ENCODE measurements at regions not wholly inside any gene's neighbourhood (a gene's known extent, or its start where the extent isn't known, plus 50 kb on each side); places are given as distances from the start of the nearest gene placed in this dataset.

GRCh38 chr14:40199101-40199500, 766.9 kb upstream of the FBXO33 start:
- no peaks in the 10 kb centered on the region for H3K27me3 Mint-ChIP-seq (ENCODE audit: low read depth)
- DNase-seq (no peak), ATAC-seq (replicated peaks in 1 of 2) (no peak)
- no peaks in the 10 kb centered on the region for H3K36me3 Mint-ChIP-seq (ENCODE audit: insufficient read depth in 2 of 2)
- no peak overlapping the region for H3K27ac Mint-ChIP-seq
- no peak overlapping the region for H3K4me3 Mint-ChIP-seq
- no peaks in the 10 kb centered on the region for H3K4me1 Mint-ChIP-seq (ENCODE audit: low read depth)
- no peaks in the 10 kb centered on the region for H3K9me3 Mint-ChIP-seq

- Mint-ChIP-seq H3K36me3 (ENCODE audit: insufficient read depth in 2 of 2) (no peaks in the 10 kb centered on the region), H3K4me1 (ENCODE audit: low read depth) (no peaks in the 10 kb centered on the region), H3K9me3 (no peaks in the 10 kb centered on the region), H3K27ac (no peak overlapping the region), H3K4me3 (no peak overlapping the region), H3K27me3 (ENCODE audit: low read depth) (no peaks in the 10 kb centered on the region)
- ATAC-seq (replicated peaks in 1 of 2), result no peak
- DNase-seq, result no peak
Observed at GRCh38 chr14:40197344-40197743, 765.1 kb upstream of the FBXO33 start.

- H3K27me3 Mint-ChIP-seq (ENCODE audit: low read depth), result no peaks in the 10 kb centered on the region
- H3K4me3 Mint-ChIP-seq, result no peak overlapping the region
- H3K27ac Mint-ChIP-seq, result no peak overlapping the region
- no peaks in the 10 kb centered on the region for H3K4me1 Mint-ChIP-seq (ENCODE audit: low read depth)
- DNase-seq, result no peak
- ATAC-seq (replicated peaks in 1 of 2), result no peak
- no peaks in the 10 kb centered on the region for H3K9me3 Mint-ChIP-seq
- no peaks in the 10 kb centered on the region for H3K36me3 Mint-ChIP-seq (ENCODE audit: insufficient read depth in 2 of 2)
Observed at GRCh38 chr14:40188006-40188405, 755.8 kb upstream of the FBXO33 start.

GRCh38 chr14:40164083-40164482, 731.9 kb upstream of the FBXO33 start:
- H3K27ac Mint-ChIP-seq, result no peak overlapping the region
- H3K4me3 Mint-ChIP-seq, result no peak overlapping the region
- ATAC-seq (replicated peaks in 1 of 2) (no peak), DNase-seq (no peak)
- H3K4me1 Mint-ChIP-seq (ENCODE audit: low read depth), result no peaks in the 10 kb centered on the region
- H3K9me3 Mint-ChIP-seq, result peaks cover 1 to 9% of the 10 kb centered on the region in 2 donors
- peaks cover 0 to 2% of the 10 kb centered on the region in 2 donors for H3K36me3 Mint-ChIP-seq (ENCODE audit: insufficient read depth in 2 of 2)
- no peaks in the 10 kb centered on the region for H3K27me3 Mint-ChIP-seq (ENCODE audit: low read depth)

GRCh38 chr14:40139657-40140056, 707.4 kb upstream of the FBXO33 start:
- Mint-ChIP-seq H3K4me1 (ENCODE audit: low read depth) (no peaks in the 10 kb centered on the region), H3K36me3 (ENCODE audit: insufficient read depth in 2 of 2) (peaks cover 0 to 1% of the 10 kb centered on the region in 2 donors)
- no peak for ATAC-seq (replicated peaks in 1 of 2)

GRCh38 chr14:40133463-40133862, 701.2 kb upstream of the FBXO33 start:
- Mint-ChIP-seq H3K27me3 (ENCODE audit: low read depth) (no peaks in the 10 kb centered on the region), H3K4me1 (ENCODE audit: low read depth) (no peaks in the 10 kb centered on the region), H3K9me3 (peaks cover 13 to 15% of the 10 kb centered on the region in 2 donors), H3K36me3 (ENCODE audit: insufficient read depth in 2 of 2) (peaks cover 0 to 1% of the 10 kb centered on the region in 2 donors), H3K27ac (no peak overlapping the region), H3K4me3 (no peak overlapping the region)
- ATAC-seq (replicated peaks in 1 of 2) (no peak), DNase-seq (no peak)

More at GRCh38 chr14:40139657-40140056, 707.4 kb upstream of the FBXO33 start:
- no peaks in the 10 kb centered on the region for H3K27me3 Mint-ChIP-seq (ENCODE audit: low read depth)
- H3K27ac Mint-ChIP-seq, result no peak overlapping the region
- DNase-seq, result no peak
- H3K4me3 Mint-ChIP-seq, result no peak overlapping the region
- peaks cover 11 to 12% of the 10 kb centered on the region in 2 donors for H3K9me3 Mint-ChIP-seq

- ATAC-seq (replicated peaks in 1 of 2), result no peak
- Mint-ChIP-seq H3K36me3 (ENCODE audit: insufficient read depth in 2 of 2) (no peaks in the 10 kb centered on the region), H3K27me3 (ENCODE audit: low read depth) (no peaks in the 10 kb centered on the region)
Observed at GRCh38 chr14:40129159-40129558, 696.9 kb upstream of the FBXO33 start.

GRCh38 chr14:40123816-40124215, 691.6 kb upstream of the FBXO33 start:
- Mint-ChIP-seq H3K4me1 (ENCODE audit: low read depth) (no peaks in the 10 kb centered on the region), H3K27me3 (ENCODE audit: low read depth) (no peaks in the 10 kb centered on the region), H3K36me3 (ENCODE audit: insufficient read depth in 2 of 2) (no peaks in the 10 kb centered on the region), H3K9me3 (peaks cover 0 to 1% of the 10 kb centered on the region in 2 donors), H3K27ac (no peak overlapping the region), H3K4me3 (no peak overlapping the region)
- DNase-seq, result no peak
- ATAC-seq (replicated peaks in 1 of 2), result no peak

More at GRCh38 chr14:40129159-40129558, 696.9 kb upstream of the FBXO33 start:
- Mint-ChIP-seq H3K4me1 (ENCODE audit: low read depth) (no peaks in the 10 kb centered on the region), H3K27ac (no peak overlapping the region), H3K9me3 (peaks cover 6% of the 10 kb centered on the region in 2 donors), H3K4me3 (no peak overlapping the region)
- no peak for DNase-seq

- Mint-ChIP-seq H3K4me1 (ENCODE audit: low read depth) (no peaks in the 10 kb centered on the region), H3K36me3 (ENCODE audit: insufficient read depth in 2 of 2) (no peaks in the 10 kb centered on the region), H3K27ac (no peak overlapping the region), H3K9me3 (peaks cover 0 to 1% of the 10 kb centered on the region in 2 donors), H3K4me3 (no peak overlapping the region), H3K27me3 (ENCODE audit: low read depth) (no peaks in the 10 kb centered on the region)
- ATAC-seq (replicated peaks in 1 of 2) (peak in 1 of 2 donors; percentile 17), DNase-seq (no peak)
Observed at GRCh38 chr14:40122968-40123648, 690.9 kb upstream of the FBXO33 start.

- peaks cover 0 to 4% of the 10 kb centered on the region in 2 donors for H3K9me3 Mint-ChIP-seq
- DNase-seq, result no peak
- no peak overlapping the region for H3K4me3 Mint-ChIP-seq
- H3K27me3 Mint-ChIP-seq (ENCODE audit: low read depth), result no peaks in the 10 kb centered on the region
- no peaks in the 10 kb centered on the region for H3K4me1 Mint-ChIP-seq (ENCODE audit: low read depth)
- no peaks in the 10 kb centered on the region for H3K36me3 Mint-ChIP-seq (ENCODE audit: insufficient read depth in 2 of 2)
- no peak for ATAC-seq (replicated peaks in 1 of 2)
- H3K27ac Mint-ChIP-seq, result no peak overlapping the region
Observed at GRCh38 chr14:40119765-40120164, 687.5 kb upstream of the FBXO33 start.

GRCh38 chr14:40119321-40119720, 687.1 kb upstream of the FBXO33 start:
- ATAC-seq (replicated peaks in 1 of 2) (no peak), DNase-seq (no peak)
- Mint-ChIP-seq H3K9me3 (peaks cover 0 to 4% of the 10 kb centered on the region in 2 donors), H3K36me3 (ENCODE audit: insufficient read depth in 2 of 2) (no peaks in the 10 kb centered on the region), H3K27me3 (ENCODE audit: low read depth) (no peaks in the 10 kb centered on the region), H3K4me3 (no peak overlapping the region), H3K4me1 (ENCODE audit: low read depth) (no peaks in the 10 kb centered on the region), H3K27ac (no peak overlapping the region)

- Mint-ChIP-seq H3K4me3 (no peak overlapping the region), H3K27me3 (ENCODE audit: low read depth) (no peaks in the 10 kb centered on the region), H3K9me3 (peaks cover 0 to 6% of the 10 kb centered on the region in 2 donors), H3K27ac (no peak overlapping the region), H3K4me1 (ENCODE audit: low read depth) (no peaks in the 10 kb centered on the region), H3K36me3 (ENCODE audit: insufficient read depth in 2 of 2) (no peaks in the 10 kb centered on the region)
- ATAC-seq (replicated peaks in 1 of 2) (no peak), DNase-seq (no peak)
Observed at GRCh38 chr14:40115583-40115982, 683.4 kb upstream of the FBXO33 start.

- H3K36me3 Mint-ChIP-seq (ENCODE audit: insufficient read depth in 2 of 2), result no peaks in the 10 kb centered on the region
- peaks cover 0 to 10% of the 10 kb centered on the region in 2 donors for H3K9me3 Mint-ChIP-seq
- H3K4me3 Mint-ChIP-seq, result no peak overlapping the region
- ATAC-seq (replicated peaks in 1 of 2) (no peak), DNase-seq (no peak)
- H3K27ac Mint-ChIP-seq, result no peak overlapping the region
- H3K4me1 Mint-ChIP-seq (ENCODE audit: low read depth), result no peaks in the 10 kb centered on the region
- H3K27me3 Mint-ChIP-seq (ENCODE audit: low read depth), result no peaks in the 10 kb centered on the region
Observed at GRCh38 chr14:40113671-40114070, 681.4 kb upstream of the FBXO33 start.
